Neural progenitor cell (in vitro differentiated cells): ENCODE measurements at regions not wholly inside any gene's neighbourhood (a gene's known extent, or its start where the extent isn't known, plus 50 kb on each side); places are given as distances from the start of the nearest gene placed in this dataset.

ENCODE experiments used
- DNase-seq: peaks from one replicate; pipeline ENCODE4 v3.0.0-alpha.2; 2016; ENCODE audit warnings: low spot score
- H2AFZ ChIP-seq: fragments of 200-600 bp; sonication (generic); replicated peaks from 2 replicates; pipeline ENCODE4 v1.6.1; 2016; ENCODE audit warnings: antibody characterized with exemption
- H3F3A ChIP-seq: fragments of 200-600 bp; sonication (generic); 2 replicates; pipeline ENCODE4 v1.6.1; 2016; ENCODE audit warnings: antibody characterized with exemption, low read depth
- H3K27ac ChIP-seq: fragments of 200-600 bp; sonication (generic); 2 replicates; pipeline ENCODE4 v1.5.1; 2016; ENCODE audit warnings: mild to moderate bottlenecking
- H3K27me3 ChIP-seq: fragments of 200-600 bp; sonication (generic); 2 replicates; pipeline ENCODE4 v1.6.1; 2016; ENCODE audit warnings: mild to moderate bottlenecking, moderate library complexity
- H3K36me3 ChIP-seq: fragments of 200-600 bp; sonication (generic); 2 replicates; pipeline ENCODE4 v1.5.1; 2016
- H3K4me1 ChIP-seq: fragments of 200-600 bp; sonication (generic); 2 replicates; pipeline ENCODE4 v1.6.1; 2016; ENCODE audit warnings: mixed run types
- H3K4me2 ChIP-seq: fragments of 200-600 bp; sonication (generic); 2 replicates; pipeline ENCODE4 v1.6.1; 2016
- H3K4me3 ChIP-seq: fragments of 200-600 bp; sonication (generic); 2 replicates; pipeline ENCODE4 v1.5.1; 2016
- H3K79me2 ChIP-seq: fragments of 200-600 bp; sonication (generic); 2 replicates; pipeline ENCODE4 v1.6.1; 2016; ENCODE audit warnings: low read depth
- H3K9ac ChIP-seq: fragments of 200-600 bp; sonication (generic); 2 replicates; pipeline ENCODE4 v1.6.1; 2016
- H3K9me3 ChIP-seq: fragments of 200-600 bp; sonication (generic); 2 replicates; pipeline ENCODE4 v1.5.1; 2016; ENCODE audit warnings: low read depth
- H4K20me1 ChIP-seq: fragments of 200-600 bp; sonication (generic); 2 replicates; pipeline ENCODE4 v1.6.1; 2016; ENCODE audit warnings: low read depth
- H3K27ac Mint-ChIP-seq: 3 replicates; pipeline ENCODE4 v1.8.0; 2021; ENCODE audit warnings: mixed read lengths
- H3K27me3 Mint-ChIP-seq: 2 replicates; pipeline ENCODE4 v1.8.0; 2022; ENCODE audit warnings: low read depth, mild to moderate bottlenecking, inconsistent platforms, moderate library complexity, mixed read lengths; ENCODE audit not compliant: insufficient read depth
- H3K36me3 Mint-ChIP-seq: 3 replicates; pipeline ENCODE4 v1.8.0; 2021; ENCODE audit warnings: mixed read lengths
- H3K4me1 Mint-ChIP-seq: 3 replicates; pipeline ENCODE4 v1.8.0; 2021; ENCODE audit warnings: mixed read lengths
- H3K4me3 Mint-ChIP-seq: 3 replicates; pipeline ENCODE4 v1.8.0; 2021; ENCODE audit warnings: mild to moderate bottlenecking, moderate library complexity, mixed read lengths
- H3K9me3 Mint-ChIP-seq: 3 replicates; pipeline ENCODE4 v1.8.0; 2020; ENCODE audit warnings: mixed read lengths
- CTCF ChIP-seq: fragments of 200-600 bp; sonication (generic); IDR thresholded peaks from 2 replicates; pipeline ENCODE4 v1.5.1; 2017; ENCODE audit warnings: antibody characterized with exemption, mild to moderate bottlenecking
- EZH2 ChIP-seq: fragments of 200-600 bp; sonication (generic); IDR thresholded peaks from 2 replicates; pipeline ENCODE4 v1.6.1; 2017; ENCODE audit warnings: antibody characterized with exemption, mild to moderate bottlenecking, moderate library complexity
- EZH2phosphoT487 ChIP-seq: fragments of 200-600 bp; sonication (generic); IDR thresholded peaks from 2 replicates; pipeline ENCODE4 v1.6.1; 2017; ENCODE audit warnings: antibody characterized with exemption

GRCh38 chr14:106304271-106304670 is 777.9 kb downstream of the TMEM121 start:
- Histone ChIP-seq H3K27ac (no peak overlapping the region), H3K79me2 (no peaks in the 10 kb centered on the region), H3K4me1 (no peaks in the 10 kb centered on the region), H2AFZ (no peak overlapping the region), H3K9ac (no peak overlapping the region), H3K4me2 (no peak overlapping the region), H3K36me3 (no peaks in the 10 kb centered on the region), H4K20me1 (no peaks in the 10 kb centered on the region), H3K9me3 (peaks cover 12% of the 10 kb centered on the region), H3K27me3 (no peaks in the 10 kb centered on the region), H3F3A (no peaks in the 10 kb centered on the region), H3K4me3 (no peak overlapping the region)
- DNase-seq, result no peak
- Mint-ChIP-seq H3K4me3 (no peak overlapping the region), H3K4me1 (no peaks in the 10 kb centered on the region), H3K36me3 (no peaks in the 10 kb centered on the region), H3K9me3 (peaks cover 47% of the 10 kb centered on the region), H3K27me3 (peaks cover 1% of the 10 kb centered on the region), H3K27ac (no peak overlapping the region)
- TF ChIP-seq EZH2 (no peak), CTCF (no peak), EZH2phosphoT487 (no peak)

GRCh38 chr14:106308839-106309389 is 782.5 kb downstream of the TMEM121 start:
- Mint-ChIP-seq H3K36me3 (no peaks in the 10 kb centered on the region), H3K27ac (no peak overlapping the region), H3K4me1 (no peaks in the 10 kb centered on the region), H3K9me3 (peaks cover 46% of the 10 kb centered on the region), H3K4me3 (peak overlapping the region; percentile 48), H3K27me3 (peaks cover 4% of the 10 kb centered on the region)
- Histone ChIP-seq H2AFZ (no peak overlapping the region), H3K27ac (no peak overlapping the region), H3K4me1 (no peaks in the 10 kb centered on the region), H4K20me1 (no peaks in the 10 kb centered on the region), H3K36me3 (no peaks in the 10 kb centered on the region), H3K27me3 (no peaks in the 10 kb centered on the region), H3K9me3 (peaks cover 22% of the 10 kb centered on the region), H3F3A (no peaks in the 10 kb centered on the region), H3K9ac (no peak overlapping the region), H3K79me2 (no peaks in the 10 kb centered on the region), H3K4me3 (no peak overlapping the region), H3K4me2 (no peak overlapping the region)
- DNase-seq, result peak; percentile 42
- no peak for TF ChIP-seq EZH2
- TF ChIP-seq CTCF, result peak; percentile 60
- no peak for TF ChIP-seq EZH2phosphoT487

GRCh38 chr14:106309423-106309822 is 783.0 kb downstream of the TMEM121 start:
- no peak overlapping the region for H3K4me2 ChIP-seq
- no peak overlapping the region for H3K27ac ChIP-seq
- Mint-ChIP-seq H3K4me3 (no peak overlapping the region), H3K36me3 (no peaks in the 10 kb centered on the region), H3K27ac (no peak overlapping the region), H3K27me3 (peaks cover 4% of the 10 kb centered on the region), H3K9me3 (peaks cover 46% of the 10 kb centered on the region), H3K4me1 (no peaks in the 10 kb centered on the region)
- no peaks in the 10 kb centered on the region for H3K4me1 ChIP-seq
- H3K79me2 ChIP-seq, result no peaks in the 10 kb centered on the region
- no peak overlapping the region for H2AFZ ChIP-seq
- peaks cover 22% of the 10 kb centered on the region for H3K9me3 ChIP-seq
- H3F3A ChIP-seq, result no peaks in the 10 kb centered on the region
- no peaks in the 10 kb centered on the region for H3K36me3 ChIP-seq
- DNase-seq, result no peak
- H3K4me3 ChIP-seq, result no peak overlapping the region
- TF ChIP-seq CTCF (no peak), EZH2phosphoT487 (no peak), EZH2 (no peak)
- H4K20me1 ChIP-seq, result no peaks in the 10 kb centered on the region
- H3K9ac ChIP-seq, result no peak overlapping the region
- H3K27me3 ChIP-seq, result no peaks in the 10 kb centered on the region
